GM12891 (cell line): ENCODE measurements at regions not wholly inside any gene's neighbourhood (a gene's known extent, or its start where the extent isn't known, plus 50 kb on each side); places are given as distances from the start of the nearest gene placed in this dataset.

ENCODE experiments used
- PAX5 ChIP-seq: IDR thresholded peaks from 2 replicates; pipeline ENCODE4 v1.6.1; 2011; ENCODE audit warnings: low read length, moderate library complexity, mild to moderate bottlenecking; ENCODE audit not compliant: insufficient read depth, severe bottlenecking
- POLR2A ChIP-seq: IDR thresholded peaks from 2 replicates; pipeline ENCODE4 v1.6.1; 2011; ENCODE audit warnings: low read depth, low read length, control low read depth
- POLR2AphosphoS5 ChIP-seq: IDR thresholded peaks from 2 replicates; pipeline ENCODE4 v1.6.1; 2011; ENCODE audit warnings: low read depth, low read length, control low read depth
- POU2F2 ChIP-seq: IDR thresholded peaks from 2 replicates; pipeline ENCODE4 v1.6.1; 2011; ENCODE audit warnings: low read depth, mild to moderate bottlenecking, control low read depth, low read length, moderate library complexity
- SPI1 ChIP-seq: IDR thresholded peaks from 2 replicates; pipeline ENCODE4 v1.6.1; 2011; ENCODE audit warnings: low read depth, low read length, control low read depth
- TAF1 ChIP-seq: IDR thresholded peaks from 2 replicates; pipeline ENCODE4 v1.6.1; 2011; ENCODE audit warnings: low read depth, low read length, control low read depth

DNA sequence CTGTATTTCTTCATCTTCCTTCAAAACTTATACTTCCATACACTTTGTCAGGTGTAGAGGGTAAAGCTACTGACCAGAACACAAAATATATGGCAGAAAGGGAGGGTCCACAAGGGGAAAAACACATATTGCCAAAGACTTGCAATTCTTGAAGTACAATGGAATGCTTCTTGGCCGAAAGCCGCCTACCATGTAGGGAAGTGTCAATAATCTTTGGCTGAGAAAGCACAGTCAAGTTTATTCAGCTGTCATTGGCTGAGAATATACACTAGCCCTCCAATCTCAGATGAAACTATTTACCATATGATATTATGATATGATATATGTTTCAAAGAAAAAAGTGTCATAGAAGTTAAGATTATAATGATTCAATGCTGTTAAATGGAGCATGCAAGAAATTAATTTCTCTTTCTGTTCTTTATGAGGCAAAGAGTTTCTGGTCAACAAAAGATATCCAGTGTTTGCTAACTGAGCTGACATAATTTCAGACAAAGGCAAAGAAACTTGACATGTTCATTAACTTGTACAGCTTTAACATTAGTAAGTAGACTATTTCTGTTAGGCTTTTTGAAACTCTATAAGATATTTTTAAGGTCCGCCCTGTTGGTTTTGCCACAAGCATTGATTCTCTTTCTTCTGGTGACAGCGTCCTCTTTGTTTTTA, 89.0 kb upstream of the LPP start:
- TF ChIP-seq POLR2A (no peak), POLR2AphosphoS5 (no peak), TAF1 (no peak), SPI1 (no peak), POU2F2 (no peak), PAX5 (no peak)
